Fibroblast of pulmonary artery (primary cell): ENCODE measurements at regions not wholly inside any gene's neighbourhood (a gene's known extent, or its start where the extent isn't known, plus 50 kb on each side); places are given as distances from the start of the nearest gene placed in this dataset.

Experiments
- DNase-seq: peaks from one replicate; pipeline ENCODE4 v3.0.0-alpha.2; 2010; ENCODE audit warnings: low read depth
- H3K4me3 ChIP-seq: replicated peaks from 2 replicates; pipeline ENCODE4 v1.5.1; 2011; ENCODE audit warnings: low read depth, mild to moderate bottlenecking, control low read depth, low read length, moderate library complexity
- TF ChIP-seq, protein P1 (sequence below): IDR thresholded peaks from 2 replicates; pipeline ENCODE4 v1.5.1; 2011; ENCODE audit warnings: mild to moderate bottlenecking, control low read depth, low read length, inconsistent platforms; ENCODE audit errors: missing control alignments

DNA sequence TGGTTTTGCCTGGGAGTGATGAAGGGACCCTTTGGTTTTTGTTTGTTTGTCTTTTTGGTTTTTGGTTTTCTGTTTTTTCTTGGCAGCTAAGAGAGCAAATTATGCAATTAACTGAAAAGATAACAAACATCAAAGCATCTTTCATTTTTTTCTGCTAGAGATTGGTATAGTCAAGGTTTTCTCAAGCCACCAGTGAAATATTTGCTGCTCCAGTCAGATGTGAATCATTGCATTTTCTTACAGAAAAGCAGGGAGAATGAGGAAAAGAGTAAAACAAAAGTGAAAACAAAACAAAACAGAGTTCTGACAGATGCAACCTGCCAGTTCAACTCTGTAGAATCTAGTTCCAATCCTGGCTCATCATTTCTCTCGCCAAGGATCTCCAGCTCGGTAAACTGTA lies 660.7 kb downstream of the DSC3 start:
- TF ChIP-seq, protein P1, sequence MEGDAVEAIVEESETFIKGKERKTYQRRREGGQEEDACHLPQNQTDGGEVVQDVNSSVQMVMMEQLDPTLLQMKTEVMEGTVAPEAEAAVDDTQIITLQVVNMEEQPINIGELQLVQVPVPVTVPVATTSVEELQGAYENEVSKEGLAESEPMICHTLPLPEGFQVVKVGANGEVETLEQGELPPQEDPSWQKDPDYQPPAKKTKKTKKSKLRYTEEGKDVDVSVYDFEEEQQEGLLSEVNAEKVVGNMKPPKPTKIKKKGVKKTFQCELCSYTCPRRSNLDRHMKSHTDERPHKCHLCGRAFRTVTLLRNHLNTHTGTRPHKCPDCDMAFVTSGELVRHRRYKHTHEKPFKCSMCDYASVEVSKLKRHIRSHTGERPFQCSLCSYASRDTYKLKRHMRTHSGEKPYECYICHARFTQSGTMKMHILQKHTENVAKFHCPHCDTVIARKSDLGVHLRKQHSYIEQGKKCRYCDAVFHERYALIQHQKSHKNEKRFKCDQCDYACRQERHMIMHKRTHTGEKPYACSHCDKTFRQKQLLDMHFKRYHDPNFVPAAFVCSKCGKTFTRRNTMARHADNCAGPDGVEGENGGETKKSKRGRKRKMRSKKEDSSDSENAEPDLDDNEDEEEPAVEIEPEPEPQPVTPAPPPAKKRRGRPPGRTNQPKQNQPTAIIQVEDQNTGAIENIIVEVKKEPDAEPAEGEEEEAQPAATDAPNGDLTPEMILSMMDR: no peak
- H3K4me3 ChIP-seq: no peak overlapping the region
- DNase-seq: no peak

- H3K4me3 ChIP-seq: no peak overlapping the region
- DNase-seq: no peak
- TF ChIP-seq, protein P1: no peak
Measured at GRCh38 chr18:30378097-30378496, 664.4 kb downstream of the DSC3 start.

- TF ChIP-seq, protein P1: no peak
- H3K4me3 ChIP-seq: no peak overlapping the region
- no peak for DNase-seq
Measured at GRCh38 chr18:30376515-30376914, 666.0 kb downstream of the DSC3 start.

DNA sequence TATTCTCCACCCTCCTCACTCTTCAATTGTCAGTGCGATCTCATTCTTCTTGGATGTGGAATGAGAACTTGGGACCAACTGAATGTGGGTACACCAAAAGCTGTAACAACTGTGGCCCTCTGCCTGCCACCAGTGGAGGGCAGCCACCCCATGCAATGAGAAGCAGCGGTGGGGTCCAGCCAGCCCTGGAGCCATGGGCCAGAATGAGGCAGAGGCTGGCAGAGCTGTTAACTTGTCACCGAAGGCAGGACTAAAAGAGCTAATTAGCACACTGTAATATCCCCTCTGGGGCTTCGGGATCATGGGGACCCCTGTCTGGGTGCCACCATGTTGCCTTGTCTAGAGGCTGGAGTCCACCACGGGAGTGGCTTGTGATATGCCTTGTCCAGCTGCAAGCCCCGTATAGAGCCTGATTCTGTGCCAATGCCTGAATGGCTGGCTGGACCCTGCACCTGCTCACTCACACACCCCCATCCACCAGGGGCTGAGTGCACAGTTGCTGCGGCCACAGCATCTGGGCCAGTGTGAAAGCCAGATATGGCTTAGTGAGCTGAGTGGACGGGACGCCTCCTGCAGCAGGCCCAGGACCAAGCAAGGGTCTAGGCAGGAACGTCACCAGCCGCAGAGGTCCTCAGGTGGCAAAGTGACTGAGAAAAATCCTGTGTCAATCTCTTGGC lies 680.5 kb downstream of the DSC3 start:
- DNase-seq: no peak
- no peak overlapping the region for H3K4me3 ChIP-seq
- TF ChIP-seq, protein P1: no peak

- DNase-seq: no peak
- no peak overlapping the region for H3K4me3 ChIP-seq
- TF ChIP-seq, protein P1: no peak
Measured at GRCh38 chr18:30359521-30359920, 683.0 kb downstream of the DSC3 start.

DNA sequence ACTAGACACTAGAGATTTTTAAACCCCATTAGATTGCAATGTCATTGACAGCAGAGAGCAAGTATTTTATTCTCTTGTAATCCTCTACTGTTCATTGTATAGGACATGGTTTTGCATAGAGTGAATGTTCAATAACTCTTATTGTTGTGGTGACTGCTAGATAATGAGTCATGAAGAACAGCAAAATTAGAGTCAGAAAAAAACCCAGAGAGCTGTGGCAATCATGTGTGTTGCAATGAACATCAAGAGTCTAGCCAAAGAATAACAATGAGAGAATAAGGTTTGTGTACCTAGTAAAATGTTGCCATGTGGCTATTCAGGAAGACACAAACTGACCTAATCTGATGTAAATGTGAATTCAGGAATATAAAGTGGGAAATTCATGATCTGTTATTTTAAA lies 684.0 kb downstream of the DSC3 start:
- DNase-seq: peak; percentile 77

More for the DNA sequence above, 684.0 kb downstream of the DSC3 start:
- no peak overlapping the region for H3K4me3 ChIP-seq
- TF ChIP-seq, protein P1: no peak
